Lung (tissue), 11 donors: ENCODE measurements at regions not wholly inside any gene's neighbourhood (a gene's known extent, or its start where the extent isn't known, plus 50 kb on each side); places are given as distances from the start of the nearest gene placed in this dataset.

Source experiments
- ATAC-seq: fragments of 200-7000 bp; cut with Tn5 transposase; one replicate; pipeline ENCODE4 v1.9.1; 2020; ENCODE audit warnings: moderate number of reproducible peaks; ENCODE audit not compliant: insufficient read depth, low FRiP score
- DNase-seq, 3 donors: peaks; one replicate each; pipeline ENCODE4 v3.0.0-alpha.2; 2013 to 2017
- H3K27ac ChIP-seq, 2 donors: one replicate each; pipeline ENCODE4 v1.5.1; 2013; ENCODE audit warnings: mild to moderate bottlenecking in 2 of 2, moderate library complexity in 2 of 2, control low read depth in 1 of 2, inconsistent platforms in 1 of 2, low read depth in 1 of 2, low read length in 1 of 2
- H3K27me3 ChIP-seq, 3 donors: one replicate each; pipeline ENCODE4 v1.5.1; 2013; ENCODE audit warnings: low read length in 2 of 3; ENCODE audit not compliant: control insufficient read depth in 3 of 3, insufficient read depth in 3 of 3
- H3K36me3 ChIP-seq, 4 donors: one replicate each; pipeline ENCODE4 v1.5.1; 2013; ENCODE audit warnings: low read length in 4 of 4, mild to moderate bottlenecking in 1 of 4, moderate library complexity in 1 of 4; ENCODE audit not compliant: control insufficient read depth in 4 of 4, insufficient read depth in 4 of 4
- H3K4me1 ChIP-seq, 5 donors: one replicate each; pipeline ENCODE4 v1.5.1; 2013; ENCODE audit warnings: low read length in 5 of 5, mild to moderate bottlenecking in 2 of 5, moderate library complexity in 1 of 5; ENCODE audit not compliant: control insufficient read depth in 5 of 5, insufficient read depth in 5 of 5
- H3K4me3 ChIP-seq: one replicate; pipeline ENCODE4 v1.5.1; 2013; ENCODE audit warnings: mild to moderate bottlenecking, control low read depth, moderate library complexity
- H3K9ac ChIP-seq, 2 donors: one replicate each; pipeline ENCODE4 v1.5.1; 2013; ENCODE audit warnings: low read length in 2 of 2, control low read depth in 1 of 2; ENCODE audit not compliant: insufficient read depth in 1 of 2
- H3K9me3 ChIP-seq, 4 donors: one replicate each; pipeline ENCODE4 v1.5.1; 2013; ENCODE audit warnings: low read length in 3 of 4, mild to moderate bottlenecking in 1 of 4, moderate library complexity in 1 of 4; ENCODE audit not compliant: control insufficient read depth in 4 of 4, insufficient read depth in 3 of 4
- WGBS, 2 donors: extraction: QIAGEN DNeasy Blood & Tissue Kit; methylation state at CpG; one replicate each; pipeline ENCODE4 v1.1.7; 2013; 5-methylcytosine and 5-hydroxymethylcytosine counted together
- TF ChIP-seq, protein P1 (sequence below): IDR thresholded peaks from 2 replicates; pipeline ENCODE4 v1.5.1; 2012; ENCODE audit warnings: mild to moderate bottlenecking; ENCODE audit errors: control extremely low read depth, extremely low read depth
- donor health status: control.
- donor health status: control.
- donor health status: Bipolar disorder and iron deficiency.
- donor health status: healthy.
- donor health status: DM: yes; HTN: yes; CAD: no.

DNA sequence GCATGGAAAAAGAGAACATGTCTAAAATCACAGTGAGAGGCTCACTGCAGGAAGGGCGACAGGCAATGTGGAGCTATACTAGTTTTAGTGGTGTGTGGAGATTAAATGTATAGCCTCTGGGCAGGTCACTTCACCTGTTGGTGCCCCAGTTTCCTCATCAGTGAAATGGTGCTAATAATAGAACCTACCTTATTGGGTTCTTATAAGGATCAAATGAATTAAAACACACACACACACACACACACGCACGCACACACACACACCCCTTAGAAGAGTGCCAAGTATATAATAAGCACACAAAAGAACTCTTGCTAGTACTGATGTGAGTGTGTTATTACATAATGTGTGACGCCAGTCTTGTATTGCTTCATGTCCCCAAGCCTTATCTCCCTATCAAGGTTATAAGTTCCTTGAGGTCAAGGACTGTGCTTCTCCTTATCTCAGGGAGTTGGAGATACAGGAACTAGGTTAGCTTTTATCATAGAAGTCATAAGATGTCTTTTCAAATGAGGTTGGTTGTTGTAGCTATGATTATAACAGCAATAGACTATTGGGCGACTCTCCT lies 98.0 kb upstream of the CXCR4 start:
- H3K4me1 ChIP-seq = peaks cover 0 to 3% (median 0%) of the 10 kb centered on the region in 5 donors
- H3K9ac ChIP-seq = no peak overlapping the region
- DNase-seq (no peak), ATAC-seq (no peak)
- H3K4me3 ChIP-seq = no peak overlapping the region
- peaks cover 0 to 46% (median 3%) of the 10 kb centered on the region in 3 donors for H3K27me3 ChIP-seq
- WGBS, 2 donors = 74 to 79% methylated on average over 5 of the region's 5 CpGs
- peaks cover 0 to 5% (median 0%) of the 10 kb centered on the region in 4 donors for H3K9me3 ChIP-seq
- H3K27ac ChIP-seq = no peak overlapping the region
- TF ChIP-seq, protein P1, sequence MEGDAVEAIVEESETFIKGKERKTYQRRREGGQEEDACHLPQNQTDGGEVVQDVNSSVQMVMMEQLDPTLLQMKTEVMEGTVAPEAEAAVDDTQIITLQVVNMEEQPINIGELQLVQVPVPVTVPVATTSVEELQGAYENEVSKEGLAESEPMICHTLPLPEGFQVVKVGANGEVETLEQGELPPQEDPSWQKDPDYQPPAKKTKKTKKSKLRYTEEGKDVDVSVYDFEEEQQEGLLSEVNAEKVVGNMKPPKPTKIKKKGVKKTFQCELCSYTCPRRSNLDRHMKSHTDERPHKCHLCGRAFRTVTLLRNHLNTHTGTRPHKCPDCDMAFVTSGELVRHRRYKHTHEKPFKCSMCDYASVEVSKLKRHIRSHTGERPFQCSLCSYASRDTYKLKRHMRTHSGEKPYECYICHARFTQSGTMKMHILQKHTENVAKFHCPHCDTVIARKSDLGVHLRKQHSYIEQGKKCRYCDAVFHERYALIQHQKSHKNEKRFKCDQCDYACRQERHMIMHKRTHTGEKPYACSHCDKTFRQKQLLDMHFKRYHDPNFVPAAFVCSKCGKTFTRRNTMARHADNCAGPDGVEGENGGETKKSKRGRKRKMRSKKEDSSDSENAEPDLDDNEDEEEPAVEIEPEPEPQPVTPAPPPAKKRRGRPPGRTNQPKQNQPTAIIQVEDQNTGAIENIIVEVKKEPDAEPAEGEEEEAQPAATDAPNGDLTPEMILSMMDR = no peak
- no peaks in the 10 kb centered on the region for H3K36me3 ChIP-seq

DNA sequence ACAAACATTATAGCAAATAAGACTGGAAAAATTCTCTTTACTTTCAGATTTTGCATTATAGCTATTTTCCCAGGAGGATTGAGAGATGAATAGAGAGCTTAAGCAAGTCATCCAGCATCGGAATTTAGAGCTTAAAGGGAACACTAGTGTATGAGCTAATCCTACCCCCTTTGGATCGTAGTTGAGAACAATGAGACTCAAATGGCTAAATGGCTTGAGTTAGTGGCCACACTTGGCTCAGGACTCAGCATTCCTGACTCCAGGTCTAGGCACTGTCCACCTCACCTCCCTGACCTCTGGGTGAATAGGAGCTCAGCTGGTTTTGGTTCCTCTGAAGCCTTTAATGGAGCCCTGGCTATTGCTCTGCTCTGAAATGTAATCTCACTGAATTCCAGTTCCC lies 97.5 kb upstream of the CXCR4 start:
- DNase-seq = no peak
- no peak overlapping the region for H3K9ac ChIP-seq
- H3K4me3 ChIP-seq = no peak overlapping the region
- H3K4me1 ChIP-seq = peaks cover 0 to 3% (median 0%) of the 10 kb centered on the region in 5 donors
- TF ChIP-seq, protein P1 = no peak
- peaks cover 0 to 8% (median 0%) of the 10 kb centered on the region in 4 donors for H3K9me3 ChIP-seq
- H3K27me3 ChIP-seq = peaks cover 0 to 42% (median 3%) of the 10 kb centered on the region in 3 donors
- H3K36me3 ChIP-seq = no peaks in the 10 kb centered on the region
- no peak for ATAC-seq
- WGBS, 2 donors = 82 to 93% methylated on average over 2 of the region's 2 CpGs
- H3K27ac ChIP-seq = no peak overlapping the region

DNA sequence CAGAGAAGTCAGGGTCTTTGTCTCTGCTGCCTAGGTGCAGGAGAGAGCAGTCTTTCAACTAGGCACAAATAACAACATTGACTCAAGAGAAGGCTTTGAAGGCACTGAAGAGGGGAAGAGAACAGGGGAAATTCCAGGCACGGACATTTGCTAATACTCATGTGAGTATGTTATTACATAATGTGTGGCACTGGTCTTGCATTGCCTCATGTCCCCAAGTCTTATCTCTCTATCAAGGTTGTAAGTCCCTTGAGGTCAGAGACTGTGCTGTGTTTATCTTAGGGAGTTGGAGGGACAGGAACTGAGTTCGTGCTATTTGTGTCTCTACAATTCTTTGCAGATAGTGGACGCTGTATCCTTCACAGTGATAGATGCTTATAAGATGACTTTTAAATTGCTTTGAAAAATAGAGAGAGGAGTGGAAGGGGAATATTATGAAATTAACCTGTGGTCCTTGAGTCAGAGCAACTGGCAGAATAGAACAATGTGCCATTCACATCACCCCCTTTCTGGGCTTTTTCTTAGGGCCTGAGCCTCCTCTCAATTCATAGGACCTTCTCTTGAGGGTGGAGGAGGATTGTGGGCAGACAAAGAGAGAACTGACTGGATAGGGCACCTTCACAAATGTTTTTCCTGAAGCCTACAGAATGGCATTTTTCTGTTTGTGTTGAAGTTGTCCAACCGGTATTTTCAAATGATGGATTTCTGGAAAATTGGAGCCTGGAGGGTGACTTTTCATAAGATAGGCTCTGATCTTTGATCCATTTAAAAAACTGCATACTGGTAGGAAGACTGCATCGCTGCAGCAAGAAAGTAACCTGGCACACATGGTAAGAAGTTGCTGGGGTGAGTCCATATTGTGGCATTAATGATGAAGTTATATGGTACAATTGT lies 96.6 kb upstream of the CXCR4 start:
- no peaks in the 10 kb centered on the region for H3K36me3 ChIP-seq
- 41 to 44% methylated on average over 5 of the region's 5 CpGs for WGBS, 2 donors
- ATAC-seq = no peak
- peaks cover 0 to 8% (median 0%) of the 10 kb centered on the region in 4 donors for H3K9me3 ChIP-seq
- no peak for DNase-seq
- no peak overlapping the region for H3K9ac ChIP-seq
- no peak overlapping the region for H3K4me3 ChIP-seq
- no peak overlapping the region for H3K27ac ChIP-seq
- peaks cover 0 to 3% (median 0%) of the 10 kb centered on the region in 5 donors for H3K4me1 ChIP-seq
- peaks cover 0 to 40% (median 3%) of the 10 kb centered on the region in 3 donors for H3K27me3 ChIP-seq
- TF ChIP-seq, protein P1 = no peak
